OCI-LY7 (cell line): ENCODE measurements at regions not wholly inside any gene's neighbourhood (a gene's known extent, or its start where the extent isn't known, plus 50 kb on each side); places are given as distances from the start of the nearest gene placed in this dataset.

Experiments
- BruUV-seq: library from RNA; stranded (reverse); fragments of 400-500 nt; replicated peaks from 2 replicates; lab custom pipeline; 2021; lab: Mats Ljungman, UMichigan
- CTCF ChIA-PET: fragments of 300-600 bp; sonication (Branson Sonifier 250); formaldehyde crosslinking; loops from one replicate; lab custom pipeline; 2022; ENCODE audit warnings: antibody characterized with exemption; ENCODE audit not compliant: unreplicated experiment; lab: Charles Lee
- POLR2A ChIA-PET: fragments of 300-600 bp; sonication (Branson Sonifier 250); formaldehyde crosslinking; loops from one replicate; lab custom pipeline; 2022; ENCODE audit warnings: antibody characterized with exemption; lab: Charles Lee
- DNase-seq: peaks from one replicate; pipeline ENCODE4 v3.0.0-alpha.2; 2015; ENCODE audit warnings: low spot score
- H2AFZ ChIP-seq: fragments of 200-600 bp; sonication (generic), shearing (Covaris generic); 2 replicates; pipeline ENCODE4 v1.6.1; 2014; ENCODE audit warnings: mild to moderate bottlenecking, antibody characterized with exemption, low read length, moderate library complexity
- H3K27ac ChIP-seq: fragments of 200-600 bp; sonication (generic); 2 replicates; pipeline ENCODE4 v1.5.1; 2014; ENCODE audit warnings: mixed run types, low read depth, mild to moderate bottlenecking, moderate library complexity, low read length, inconsistent platforms; ENCODE audit not compliant: poor library complexity, severe bottlenecking
- H3K36me3 ChIP-seq: fragments of 200-600 bp; sonication (generic); 2 replicates; pipeline ENCODE4 v1.6.1; 2014; ENCODE audit warnings: mild to moderate bottlenecking, antibody characterized with exemption, low read length, moderate library complexity, mixed read lengths; ENCODE audit not compliant: insufficient read depth
- H3K4me1 ChIP-seq: fragments of 200-600 bp; sonication (generic); 2 replicates; pipeline ENCODE4 v1.5.1; 2014; ENCODE audit warnings: mild to moderate bottlenecking, low read length; ENCODE audit not compliant: insufficient read depth, poor library complexity, severe bottlenecking
- H3K4me2 ChIP-seq: fragments of 200-600 bp; sonication (generic); 2 replicates; pipeline ENCODE4 v1.6.1; 2014; ENCODE audit warnings: mild to moderate bottlenecking, low read length
- H3K4me3 ChIP-seq: fragments of 200-600 bp; sonication (generic); 2 replicates; pipeline ENCODE4 v1.5.1; 2014; ENCODE audit warnings: mild to moderate bottlenecking, low read depth, low read length; ENCODE audit not compliant: poor library complexity, severe bottlenecking
- H3K79me2 ChIP-seq: fragments of 200-600 bp; sonication (generic); 2 replicates; pipeline ENCODE4 v1.6.1; 2016; ENCODE audit warnings: low read depth, mild to moderate bottlenecking, low read length, moderate library complexity, mixed read lengths; ENCODE audit not compliant: insufficient read depth
- H3K9me2 ChIP-seq: fragments of 200-600 bp; sonication (generic); 2 replicates; pipeline ENCODE4 v1.6.1; 2016; ENCODE audit warnings: mild to moderate bottlenecking, low read length, mixed read lengths; ENCODE audit not compliant: insufficient read depth
- H3K9me3 ChIP-seq: fragments of 200-600 bp; sonication (generic); 2 replicates; pipeline ENCODE4 v1.6.1; 2014; ENCODE audit warnings: mild to moderate bottlenecking, mixed run types, low read length, mixed read lengths
- H4K20me1 ChIP-seq: fragments of 200-600 bp; sonication (generic); 2 replicates; pipeline ENCODE4 v1.6.1; 2014; ENCODE audit warnings: mild to moderate bottlenecking, antibody characterized with exemption, low read length, moderate library complexity, mixed read lengths; ENCODE audit not compliant: insufficient read depth
- CTCF ChIP-seq: fragments of 200-600 bp; sonication (generic); conservative IDR thresholded peaks from 2 replicates; pipeline ENCODE4 v1.5.1; 2014; ENCODE audit warnings: mild to moderate bottlenecking, antibody characterized with exemption, low read length, moderate library complexity, mixed read lengths
- EZH2phosphoT487 ChIP-seq: fragments of 200-600 bp; sonication (generic); IDR thresholded peaks from 2 replicates; pipeline ENCODE4 v1.6.1; 2018; ENCODE audit warnings: low read depth, borderline replicate concordance, mild to moderate bottlenecking, mixed run types, antibody characterized with exemption, low read length, moderate library complexity, mixed read lengths
- intact Hi-C: fragments of 100-400 bp; cut with micrococcal nuclease; formaldehyde crosslinking; loops from one replicate; pipeline ENCODE4 v1.10.0; 2022; ENCODE audit not compliant: unreplicated experiment

GRCh38 chr7:155222061-155222460 is 75.6 kb upstream of the INSIG1 start:
- no peak for DNase-seq

GRCh38 chr7:155222573-155222972 is 75.1 kb upstream of the INSIG1 start:
- TF ChIP-seq CTCF (no peak), EZH2phosphoT487 (no peak)
- no peak overlapping the region for H3K27ac ChIP-seq
- intact Hi-C loops = no loop called here
- H3K4me3 ChIP-seq = no peak overlapping the region
- H3K4me1 ChIP-seq = no peaks in the 10 kb centered on the region
- no peak overlapping the region for H2AFZ ChIP-seq
- H4K20me1 ChIP-seq = no peaks in the 10 kb centered on the region; the same call in 1 of the 2 replicates
- no peaks in the 10 kb centered on the region for H3K9me3 ChIP-seq
- H3K79me2 ChIP-seq = no peaks in the 10 kb centered on the region
- no peak overlapping the region for H3K4me2 ChIP-seq
- no peaks in the 10 kb centered on the region for H3K9me2 ChIP-seq
- ChIA-PET CTCF (no interaction called here), POLR2A (no interaction called here)
- no peaks in the 10 kb centered on the region for H3K36me3 ChIP-seq
- no peak for DNase-seq
- no TSS peak for BruUV-seq

More at GRCh38 chr7:155222061-155222460, 75.6 kb upstream of the INSIG1 start:
- no peak overlapping the region for H3K27ac ChIP-seq
- CTCF ChIA-PET = no interaction called here
- POLR2A ChIA-PET = no interaction called here
- no peaks in the 10 kb centered on the region for H3K9me3 ChIP-seq
- H4K20me1 ChIP-seq = no peaks in the 10 kb centered on the region; the same call in 1 of the 2 replicates
- H3K4me3 ChIP-seq = no peak overlapping the region
- BruUV-seq = no TSS peak
- TF ChIP-seq CTCF (no peak), EZH2phosphoT487 (no peak)
- no peaks in the 10 kb centered on the region for H3K36me3 ChIP-seq
- no peaks in the 10 kb centered on the region for H3K9me2 ChIP-seq
- H2AFZ ChIP-seq = no peak overlapping the region
- no peak overlapping the region for H3K4me2 ChIP-seq
- no peaks in the 10 kb centered on the region for H3K4me1 ChIP-seq
- intact Hi-C loops = no loop called here
- H3K79me2 ChIP-seq = no peaks in the 10 kb centered on the region

- no peaks in the 10 kb centered on the region; the same call in 1 of the 2 replicates for H4K20me1 ChIP-seq
- H3K27ac ChIP-seq = no peak overlapping the region
- ChIA-PET CTCF (no interaction called here), POLR2A (no interaction called here)
- no peaks in the 10 kb centered on the region for H3K79me2 ChIP-seq
- no peak overlapping the region for H2AFZ ChIP-seq
- no peaks in the 10 kb centered on the region for H3K9me3 ChIP-seq
- intact Hi-C loops = no loop called here
- BruUV-seq = no TSS peak
- H3K4me1 ChIP-seq = no peaks in the 10 kb centered on the region
- no peaks in the 10 kb centered on the region for H3K9me2 ChIP-seq
- no peak overlapping the region for H3K4me3 ChIP-seq
- H3K4me2 ChIP-seq = no peak overlapping the region
- H3K36me3 ChIP-seq = no peaks in the 10 kb centered on the region
- TF ChIP-seq EZH2phosphoT487 = no peak
- TF ChIP-seq CTCF = no peak
- DNase-seq = no peak
These were observed 74.7 kb upstream of the INSIG1 start for GRCh38 chr7:155223021-155223420.
